IMR-90 (cell line): ENCODE measurements at regions not wholly inside any gene's neighbourhood (a gene's known extent, or its start where the extent isn't known, plus 50 kb on each side); places are given as distances from the start of the nearest gene placed in this dataset.

Source experiments
- ATAC-seq: fragments of 200-7000 bp; cut with Tn5 transposase; 2 replicates; pipeline ENCODE4 v1.9.1; 2020; ENCODE audit warnings: low read depth, mild to moderate bottlenecking, moderate library complexity
- BruUV-seq: library from RNA; stranded (reverse); fragments of 400-500 nt; replicated peaks from 2 replicates; lab custom pipeline; 2021; lab: Mats Ljungman, UMichigan
- CTCF ChIA-PET: fragments of 300-600 bp; formaldehyde crosslinking; extraction: SDS; loops from one replicate; lab custom pipeline; 2021; ENCODE audit warnings: antibody characterized with exemption; lab: Yijun Ruan, JAX
- POLR2A ChIA-PET: fragments of 300-600 bp; sonication (Branson Sonifier 250); formaldehyde crosslinking; loops from one replicate; lab custom pipeline; 2022; ENCODE audit warnings: antibody characterized with exemption; ENCODE audit not compliant: unreplicated experiment; lab: Charles Lee
- DNase-seq: peaks from one replicate; pipeline ENCODE4 v3.0.0; 2013
- H2AFZ ChIP-seq: replicated peaks from 2 replicates; pipeline ENCODE3; 2013; ENCODE audit warnings: low read length, mild to moderate bottlenecking; ENCODE audit not compliant: poor library complexity
- H2AK5ac ChIP-seq: 2 replicates; pipeline ENCODE4 v1.6.1; 2013; ENCODE audit warnings: low read depth, low read length, inconsistent platforms
- H2AK9ac ChIP-seq: replicated peaks from 2 replicates; pipeline ENCODE3; 2013; ENCODE audit warnings: mild to moderate bottlenecking, low read depth, low read length, moderate library complexity; ENCODE audit not compliant: poor library complexity
- H2BK120ac ChIP-seq: 2 replicates; pipeline ENCODE4 v1.6.1; 2013; ENCODE audit warnings: low read depth, low read length, inconsistent platforms
- H2BK15ac ChIP-seq: 3 replicates; pipeline ENCODE4 v1.6.1; 2013; ENCODE audit warnings: low read depth, low read length, inconsistent platforms
- H2BK20ac ChIP-seq: 2 replicates; pipeline ENCODE4 v1.6.1; 2013; ENCODE audit warnings: low read depth, mild to moderate bottlenecking, inconsistent platforms, low read length, moderate library complexity
- H2BK5ac ChIP-seq: 2 replicates; pipeline ENCODE4 v1.6.1; 2013; ENCODE audit warnings: mild to moderate bottlenecking, low read depth, low read length, inconsistent platforms; ENCODE audit not compliant: poor library complexity, severe bottlenecking
- H3K14ac ChIP-seq: replicated peaks from 2 replicates; pipeline ENCODE4 v1.6.1; 2013; ENCODE audit warnings: low read depth, low read length, inconsistent platforms
- H3K18ac ChIP-seq: 2 replicates; pipeline ENCODE4 v1.6.1; 2013; ENCODE audit warnings: low read depth, low read length, control low read depth
- H3K23ac ChIP-seq: 2 replicates; pipeline ENCODE4 v1.6.1; 2013; ENCODE audit warnings: low read depth, low read length, inconsistent platforms
- H3K27ac ChIP-seq: 2 replicates; pipeline ENCODE4 v1.5.1; 2013; ENCODE audit warnings: mild to moderate bottlenecking, control low read depth, low read length; ENCODE audit not compliant: insufficient read depth
- H3K27me3 ChIP-seq: 2 replicates; pipeline ENCODE4 v1.6.1; 2013; ENCODE audit warnings: low read length; ENCODE audit not compliant: control insufficient read depth, insufficient read depth
- H3K36me3 ChIP-seq: 2 replicates; pipeline ENCODE4 v1.6.1; 2013; ENCODE audit warnings: low read length, mixed read lengths; ENCODE audit not compliant: control insufficient read depth, insufficient read depth
- H3K4ac ChIP-seq: 2 replicates; pipeline ENCODE4 v1.6.1; 2013; ENCODE audit warnings: low read depth, low read length, inconsistent platforms
- H3K4me1 ChIP-seq: 2 replicates; pipeline ENCODE4 v1.6.1; 2013; ENCODE audit warnings: low read length, mixed read lengths; ENCODE audit not compliant: control insufficient read depth, insufficient read depth
- H3K4me2 ChIP-seq: 2 replicates; pipeline ENCODE4 v1.6.1; 2013; ENCODE audit warnings: low read depth, mild to moderate bottlenecking, control low read depth, low read length, moderate library complexity
- H3K4me3 ChIP-seq: 2 replicates; pipeline ENCODE4 v1.5.1; 2013; ENCODE audit warnings: low read depth, mild to moderate bottlenecking, control low read depth, low read length, moderate library complexity; ENCODE audit not compliant: insufficient read depth
- H3K56ac ChIP-seq: 2 replicates; pipeline ENCODE4 v1.6.1; 2013; ENCODE audit warnings: low read length, inconsistent platforms; ENCODE audit not compliant: insufficient read depth; ENCODE audit errors: extremely low read depth
- H3K79me1 ChIP-seq, 2 experiments: 2 replicates each; pipeline ENCODE4 v1.6.1; 2013; ENCODE audit warnings: low read length in 2 of 2, inconsistent platforms in 1 of 2, low read depth in 1 of 2
- H3K9ac ChIP-seq: 2 replicates; pipeline ENCODE4 v1.6.1; 2013; ENCODE audit warnings: low read depth, low read length, control low read depth
- H3K9me1 ChIP-seq: 2 replicates; pipeline ENCODE4 v1.6.1; 2013; ENCODE audit warnings: low read length, inconsistent platforms; ENCODE audit not compliant: insufficient read depth
- H3K9me3 ChIP-seq: 2 replicates; pipeline ENCODE4 v1.6.1; 2013; ENCODE audit warnings: low read length; ENCODE audit not compliant: control insufficient read depth, insufficient read depth
- H4K20me1 ChIP-seq: 2 replicates; pipeline ENCODE4 v1.6.1; 2013; ENCODE audit warnings: low read length, inconsistent platforms; ENCODE audit not compliant: insufficient read depth
- H4K5ac ChIP-seq: 2 replicates; pipeline ENCODE4 v1.6.1; 2013; ENCODE audit warnings: mild to moderate bottlenecking, low read depth, low read length, control low read depth
- H4K8ac ChIP-seq, 2 experiments: 2 replicates each; pipeline ENCODE4 v1.6.1; 2013; ENCODE audit warnings: low read depth in 2 of 2, low read length in 2 of 2, control low read depth in 1 of 2, inconsistent platforms in 1 of 2
- H4K91ac ChIP-seq: 2 replicates; pipeline ENCODE4 v1.6.1; 2013; ENCODE audit warnings: low read depth, low read length, inconsistent platforms; ENCODE audit not compliant: insufficient read depth
- BHLHE40 ChIP-seq: fragments of 150-350 bp; IDR thresholded peaks from 2 replicates; pipeline ENCODE4 v1.6.1; 2016; ENCODE audit warnings: mild to moderate bottlenecking, low read depth, low read length
- CEBPB ChIP-seq: IDR thresholded peaks from 2 replicates; pipeline ENCODE4 v1.6.1; 2012; ENCODE audit warnings: low read depth, low read length, improper control_type of control experiment
- CHD1 ChIP-seq: IDR thresholded peaks from 2 replicates; pipeline ENCODE4 v1.6.1; 2012; ENCODE audit warnings: low read depth, low read length, improper control_type of control experiment
- CTCF ChIP-seq: conservative IDR thresholded peaks from 2 replicates; pipeline ENCODE4 v1.5.1; 2012; ENCODE audit warnings: mild to moderate bottlenecking, low read depth, low read length, improper control_type of control experiment
- FOS ChIP-seq: fragments of 150-350 bp; IDR thresholded peaks from 2 replicates; pipeline ENCODE4 v1.6.1; 2016; ENCODE audit warnings: low read depth, low read length
- MAFK ChIP-seq: IDR thresholded peaks from 2 replicates; pipeline ENCODE4 v1.6.1; 2012; ENCODE audit warnings: low read depth, low read length, improper control_type of control experiment
- MAZ ChIP-seq: IDR thresholded peaks from 2 replicates; pipeline ENCODE4 v1.6.1; 2012; ENCODE audit warnings: low read depth, mild to moderate bottlenecking, low read length, improper control_type of control experiment, moderate library complexity, borderline replicate concordance
- MXI1 ChIP-seq: IDR thresholded peaks from 2 replicates; pipeline ENCODE4 v1.6.1; 2012; ENCODE audit warnings: low read depth, mild to moderate bottlenecking, low read length, moderate library complexity, borderline replicate concordance
- NFE2L2 ChIP-seq: fragments of 150-350 bp; IDR thresholded peaks from 2 replicates; pipeline ENCODE4 v1.6.1; 2016; ENCODE audit warnings: low read depth, mild to moderate bottlenecking, low read length
- RAD21 ChIP-seq: IDR thresholded peaks from 2 replicates; pipeline ENCODE4 v1.6.1; 2012; ENCODE audit warnings: low read length, improper control_type of control experiment
- RCOR1 ChIP-seq: IDR thresholded peaks from 2 replicates; pipeline ENCODE4 v1.6.1; 2012; ENCODE audit warnings: mild to moderate bottlenecking, low read length, improper control_type of control experiment; ENCODE audit not compliant: insufficient replicate concordance
- RFX5 ChIP-seq: IDR thresholded peaks from 2 replicates; pipeline ENCODE4 v1.8.0; 2012; ENCODE audit warnings: low read depth, mild to moderate bottlenecking, low read length, moderate library complexity
- SMC3 ChIP-seq: fragments of 150-350 bp; IDR thresholded peaks from 2 replicates; pipeline ENCODE4 v1.6.1; 2016; ENCODE audit warnings: low read depth, mild to moderate bottlenecking, antibody characterized with exemption, low read length, moderate library complexity
- USF2 ChIP-seq: fragments of 150-350 bp; IDR thresholded peaks from 2 replicates; pipeline ENCODE4 v1.6.1; 2017; ENCODE audit warnings: mild to moderate bottlenecking, antibody characterized with exemption, low read length, low read depth
- WGBS, 2 experiments: methylation state at CpG; one replicate each; pipeline versions ENCODE4 v1.1.5 to v1.1.7; 2013; ENCODE audit warnings: missing lambda C conversion rate in 2 of 2; ENCODE audit not compliant: insufficient read length in 1 of 2; ENCODE audit errors: extremely low coverage in 2 of 2; 5-methylcytosine and 5-hydroxymethylcytosine counted together
- dilution Hi-C: fragments of 300-500 bp; cut with HindIII; formaldehyde crosslinking; loops from one replicate; pipeline ENCODE4 v1.14.3; 2018; ENCODE audit warnings: low sequenced_read_pairs; ENCODE audit not compliant: unreplicated experiment
- in situ Hi-C: fragments of 300-500 bp; cut with MboI; formaldehyde crosslinking; loops from 3 replicates; pipeline ENCODE4 v1.14.3; 2019; ENCODE audit warnings: low sequenced_read_pairs, inconsistent platforms, mixed read lengths
- intact Hi-C: fragments of 100-400 bp; cut with micrococcal nuclease; formaldehyde crosslinking; loops from 2 replicates; pipeline ENCODE4 v1.10.0; 2022

GRCh38 chr4:159979351-159979750, 876.5 kb downstream of the RAPGEF2 start:
- H3K27me3 ChIP-seq: no peaks in the 10 kb centered on the region
- no peak overlapping the region for H3K14ac ChIP-seq
- H3K56ac ChIP-seq: no peak overlapping the region
- no TSS peak for BruUV-seq
- DNase-seq: no peak
- no peak overlapping the region for H4K91ac ChIP-seq
- H3K18ac ChIP-seq: no peak overlapping the region
- H3K4me3 ChIP-seq: no peak overlapping the region
- H2BK15ac ChIP-seq: no peak overlapping the region
- H3K79me1 ChIP-seq: no peaks in the 10 kb centered on the region
- no peak overlapping the region for H3K9ac ChIP-seq
- no peak for ATAC-seq
- CTCF ChIA-PET: no interaction called here
- H2AK5ac ChIP-seq: no peak overlapping the region
- intact Hi-C loops: no loop called here
- no peak overlapping the region for H2AFZ ChIP-seq
- no peak overlapping the region for H2AK9ac ChIP-seq
- H3K4ac ChIP-seq: no peak overlapping the region
- in situ Hi-C loops: no loop called here
- H2BK20ac ChIP-seq: no peak overlapping the region
- POLR2A ChIA-PET: no interaction called here
- no peaks in the 10 kb centered on the region for H3K36me3 ChIP-seq
- no peak overlapping the region for H2BK5ac ChIP-seq
- H3K23ac ChIP-seq: no peak overlapping the region
- H3K4me1 ChIP-seq: no peaks in the 10 kb centered on the region
- no peak overlapping the region for H3K4me2 ChIP-seq
- no peaks in the 10 kb centered on the region; the same call in 1 of the 2 replicates for H3K9me3 ChIP-seq
- no peak overlapping the region for H2BK120ac ChIP-seq
- no peaks in the 10 kb centered on the region for H4K20me1 ChIP-seq
- TF ChIP-seq SMC3 (no peak), NFE2L2 (no peak), CHD1 (no peak), CEBPB (no peak), RFX5 (no peak), RAD21 (no peak), FOS (no peak), MAFK (no peak), CTCF (no peak), USF2 (no peak), BHLHE40 (no peak), MAZ (no peak), MXI1 (no peak), RCOR1 (no peak)
- 40% methylated on average over 1 of the region's 1 CpG; no CpG with 5 or more reads in 1 of the 2 experiments for WGBS, 2 experiments
- no peak overlapping the region for H4K8ac ChIP-seq
- H4K5ac ChIP-seq: no peak overlapping the region
- dilution Hi-C loops: no loop called here
- H3K27ac ChIP-seq: no peak overlapping the region
- H3K9me1 ChIP-seq: no peaks in the 10 kb centered on the region
